ENCODE measurements at regions not wholly inside any gene's neighbourhood (a gene's known extent, or its start where the extent isn't known, plus 50 kb on each side); places are given as distances from the start of the nearest gene placed in this dataset.
"Not testable (repeated sequence)": the region's sequence is repeated elsewhere in the genome, so short reads cannot be mapped to it uniquely, and the experiment has no call there.

- no peak for DNase-seq
Measured at GRCh38 chr3:197430502-197430901, 125.3 kb downstream of the BDH1 start.

GRCh38 chr3:197428952-197429351 lies 126.8 kb downstream of the BDH1 start:
- DNase-seq = no peak

GRCh38 chr3:197428117-197428801 lies 127.5 kb downstream of the BDH1 start:
- no peak for DNase-seq

GRCh38 chr3:197427021-197427420 lies 128.6 kb upstream of the DLG1 start:
- no peak for DNase-seq

- no peak for DNase-seq
Measured at GRCh38 chr3:197426121-197426566, 127.7 kb upstream of the DLG1 start.

- DNase-seq = no peak
Measured at GRCh38 chr3:197425485-197426120, 127.2 kb upstream of the DLG1 start.

GRCh38 chr3:197424674-197425484 lies 126.5 kb upstream of the DLG1 start:
- DNase-seq = no peak

- DNase-seq = no peak
Measured at GRCh38 chr3:197424266-197424665, 125.9 kb upstream of the DLG1 start.

GRCh38 chr3:197423376-197423775 lies 125.0 kb upstream of the DLG1 start:
- DNase-seq = no peak

- DNase-seq = no peak
Measured at GRCh38 chr3:197422506-197422905, 124.1 kb upstream of the DLG1 start.

- no peak for DNase-seq
Measured at GRCh38 chr3:197421021-197421420, 122.6 kb upstream of the DLG1 start.

- no peak for DNase-seq
Measured at GRCh38 chr3:197420566-197420965, 122.2 kb upstream of the DLG1 start.

GRCh38 chr3:197420115-197420514 lies 121.7 kb upstream of the DLG1 start:
- DNase-seq = no peak

- no peak for DNase-seq
Measured at GRCh38 chr3:197419696-197420095, 121.3 kb upstream of the DLG1 start.

- no peak for DNase-seq
Measured at GRCh38 chr3:197417911-197418618, 119.7 kb upstream of the DLG1 start.

- no peak for DNase-seq
Measured at GRCh38 chr3:197417441-197417840, 119.0 kb upstream of the DLG1 start.

- not testable (repeated sequence) for DNase-seq
Measured at GRCh38 chr3:197411899-197412298, 113.5 kb upstream of the DLG1 start.

- not testable (repeated sequence) for DNase-seq
Measured at GRCh38 chr3:197410170-197410569, 111.8 kb upstream of the DLG1 start.

GRCh38 chr3:197408177-197408957 lies 110.0 kb upstream of the DLG1 start:
- no peak for DNase-seq

- DNase-seq = no peak
Measured at GRCh38 chr3:197407526-197407925, 109.1 kb upstream of the DLG1 start.

GRCh38 chr3:197407053-197407452 lies 108.6 kb upstream of the DLG1 start:
- no peak for DNase-seq

GRCh38 chr3:197406266-197406665 lies 107.9 kb upstream of the DLG1 start:
- DNase-seq = no peak
